ENCODE measurements at regions not wholly inside any gene's neighbourhood (a gene's known extent, or its start where the extent isn't known, plus 50 kb on each side); places are given as distances from the start of the nearest gene placed in this dataset.

GRCh38 chr16:65675161-65675560, 553.3 kb upstream of the CDH11 start:
- Histone ChIP-seq H3K27me3 (no peaks in the 10 kb centered on the region), H3K9me3 (no peaks in the 10 kb centered on the region), H3K36me3 (no peaks in the 10 kb centered on the region), H3K4me3 (replicated peaks in 1 of 3) (no peak overlapping the region), H3K4me1 (no peaks in the 10 kb centered on the region), H3K27ac (no peak overlapping the region)
- intact Hi-C loops (cut with DNase I): no loop called here
- WGBS, 2 donors: 24 to 32% methylated on average over 1 of the region's 1 CpG
- DNase-seq: no peak
- TF ChIP-seq CTCF (IDR thresholded peaks at IDR 0.05): no peak

- TF ChIP-seq POLR2A (IDR thresholded peaks at IDR 0.05) (no peak), CTCF (IDR thresholded peaks at IDR 0.05) (no peak)
- Histone ChIP-seq H3K27ac (no peak overlapping the region), H3K36me3 (no peaks in the 10 kb centered on the region), H3K9me3 (no peaks in the 10 kb centered on the region), H3K4me3 (replicated peaks in 1 of 3) (no peak overlapping the region), H3K27me3 (no peaks in the 10 kb centered on the region), H3K4me1 (no peaks in the 10 kb centered on the region)
- DNase-seq: no peak
- 71 to 79% methylated on average over 3 of the region's 3 CpGs for WGBS, 2 donors
- intact Hi-C loops (cut with DNase I): no loop called here
Observed at GRCh38 chr16:65672960-65673359, 551.1 kb upstream of the CDH11 start.

GRCh38 chr16:65671071-65671470, 549.2 kb upstream of the CDH11 start:
- Histone ChIP-seq H3K9me3 (no peaks in the 10 kb centered on the region), H3K36me3 (no peaks in the 10 kb centered on the region), H3K27ac (no peak overlapping the region), H3K4me1 (no peaks in the 10 kb centered on the region), H3K27me3 (no peaks in the 10 kb centered on the region), H3K4me3 (replicated peaks in 1 of 3) (no peak overlapping the region)
- 73 to 75% methylated on average over 4 of the region's 4 CpGs for WGBS, 2 donors
- no peak for TF ChIP-seq CTCF (IDR thresholded peaks at IDR 0.05)
- no peak for TF ChIP-seq POLR2A (IDR thresholded peaks at IDR 0.05)
- intact Hi-C loops (cut with DNase I): no loop called here
- no peak for DNase-seq

GRCh38 chr16:65668064-65668595, 546.3 kb upstream of the CDH11 start:
- 72% methylated on average over 3 of the region's 3 CpGs for WGBS, 2 donors
- H3K27ac ChIP-seq: no peak overlapping the region
- H3K27me3 ChIP-seq: no peaks in the 10 kb centered on the region
- H3K9me3 ChIP-seq: no peaks in the 10 kb centered on the region
- no peaks in the 10 kb centered on the region for H3K36me3 ChIP-seq
- intact Hi-C loops (cut with DNase I): no loop called here
- no peak overlapping the region for H3K4me3 ChIP-seq (replicated peaks in 1 of 3)
- H3K4me1 ChIP-seq: no peaks in the 10 kb centered on the region
- DNase-seq: no peak
- TF ChIP-seq CTCF (IDR thresholded peaks at IDR 0.05): no peak
- TF ChIP-seq POLR2A (IDR thresholded peaks at IDR 0.05): no peak

- intact Hi-C loops (cut with DNase I): no loop called here
- no peak for DNase-seq
Observed at GRCh38 chr16:65667011-65667578, 545.2 kb upstream of the CDH11 start.

More at GRCh38 chr16:65667011-65667578, 545.2 kb upstream of the CDH11 start:
- Histone ChIP-seq H3K27me3 (no peaks in the 10 kb centered on the region), H3K9me3 (no peaks in the 10 kb centered on the region), H3K36me3 (no peaks in the 10 kb centered on the region), H3K27ac (no peak overlapping the region), H3K4me1 (no peaks in the 10 kb centered on the region), H3K4me3 (replicated peaks in 1 of 3) (no peak overlapping the region)
- 80 to 82% methylated on average over 7 of the region's 7 CpGs for WGBS, 2 donors
- TF ChIP-seq CTCF (IDR thresholded peaks at IDR 0.05) (no peak), POLR2A (IDR thresholded peaks at IDR 0.05) (no peak)
